ENCODE measurements at regions not wholly inside any gene's neighbourhood (a gene's known extent, or its start where the extent isn't known, plus 50 kb on each side); places are given as distances from the start of the nearest gene placed in this dataset.

- no peak for TF ChIP-seq CTCF (IDR thresholded peaks at IDR 0.05)
- no peak for TF ChIP-seq POLR2A (IDR thresholded peaks at IDR 0.05)
Observed at GRCh38 chr7:10588084-10588483, 385.6 kb upstream of the PHF14 start.
